ENCODE measurements at regions not wholly inside any gene's neighbourhood (a gene's known extent, or its start where the extent isn't known, plus 50 kb on each side); places are given as distances from the start of the nearest gene placed in this dataset.

DNA sequence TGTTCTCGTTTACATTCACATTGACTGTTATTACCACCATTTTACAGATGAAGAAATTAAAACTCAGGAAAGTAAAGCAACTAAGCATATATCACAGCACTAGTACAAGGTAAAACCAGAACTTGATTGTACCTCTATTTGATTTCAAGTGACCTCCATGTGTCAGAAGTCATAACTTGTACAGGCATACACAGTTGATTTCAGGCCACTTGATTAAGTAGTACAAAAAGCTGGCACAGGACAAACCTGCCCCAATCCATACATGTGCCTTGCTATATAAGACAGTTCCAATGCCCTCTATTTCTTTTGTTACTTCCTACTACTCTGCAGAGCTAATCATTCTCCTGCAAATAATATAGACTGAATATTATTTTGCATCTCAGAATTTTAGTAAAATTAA, 58.8 kb upstream of the VGLL2 start:
- TF ChIP-seq, protein P1, sequence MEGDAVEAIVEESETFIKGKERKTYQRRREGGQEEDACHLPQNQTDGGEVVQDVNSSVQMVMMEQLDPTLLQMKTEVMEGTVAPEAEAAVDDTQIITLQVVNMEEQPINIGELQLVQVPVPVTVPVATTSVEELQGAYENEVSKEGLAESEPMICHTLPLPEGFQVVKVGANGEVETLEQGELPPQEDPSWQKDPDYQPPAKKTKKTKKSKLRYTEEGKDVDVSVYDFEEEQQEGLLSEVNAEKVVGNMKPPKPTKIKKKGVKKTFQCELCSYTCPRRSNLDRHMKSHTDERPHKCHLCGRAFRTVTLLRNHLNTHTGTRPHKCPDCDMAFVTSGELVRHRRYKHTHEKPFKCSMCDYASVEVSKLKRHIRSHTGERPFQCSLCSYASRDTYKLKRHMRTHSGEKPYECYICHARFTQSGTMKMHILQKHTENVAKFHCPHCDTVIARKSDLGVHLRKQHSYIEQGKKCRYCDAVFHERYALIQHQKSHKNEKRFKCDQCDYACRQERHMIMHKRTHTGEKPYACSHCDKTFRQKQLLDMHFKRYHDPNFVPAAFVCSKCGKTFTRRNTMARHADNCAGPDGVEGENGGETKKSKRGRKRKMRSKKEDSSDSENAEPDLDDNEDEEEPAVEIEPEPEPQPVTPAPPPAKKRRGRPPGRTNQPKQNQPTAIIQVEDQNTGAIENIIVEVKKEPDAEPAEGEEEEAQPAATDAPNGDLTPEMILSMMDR (IDR thresholded peaks at IDR 0.05) = no peak
- no peak for TF ChIP-seq POLR2A (IDR thresholded peaks at IDR 0.05)

Measured in testis (tissue), 2 donors.